GM12891 (cell line): ENCODE measurements at regions not wholly inside any gene's neighbourhood (a gene's known extent, or its start where the extent isn't known, plus 50 kb on each side); places are given as distances from the start of the nearest gene placed in this dataset.

ENCODE experiments used
- POLR2A ChIP-seq: IDR thresholded peaks from 2 replicates; pipeline ENCODE4 v1.6.1; 2011; ENCODE audit warnings: low read depth, low read length, control low read depth
- POLR2AphosphoS5 ChIP-seq: IDR thresholded peaks from 2 replicates; pipeline ENCODE4 v1.6.1; 2011; ENCODE audit warnings: low read depth, low read length, control low read depth
- POU2F2 ChIP-seq: IDR thresholded peaks from 2 replicates; pipeline ENCODE4 v1.6.1; 2011; ENCODE audit warnings: low read depth, mild to moderate bottlenecking, control low read depth, low read length, moderate library complexity
- SPI1 ChIP-seq: IDR thresholded peaks from 2 replicates; pipeline ENCODE4 v1.6.1; 2011; ENCODE audit warnings: low read depth, low read length, control low read depth
- TAF1 ChIP-seq: IDR thresholded peaks from 2 replicates; pipeline ENCODE4 v1.6.1; 2011; ENCODE audit warnings: low read depth, low read length, control low read depth

DNA sequence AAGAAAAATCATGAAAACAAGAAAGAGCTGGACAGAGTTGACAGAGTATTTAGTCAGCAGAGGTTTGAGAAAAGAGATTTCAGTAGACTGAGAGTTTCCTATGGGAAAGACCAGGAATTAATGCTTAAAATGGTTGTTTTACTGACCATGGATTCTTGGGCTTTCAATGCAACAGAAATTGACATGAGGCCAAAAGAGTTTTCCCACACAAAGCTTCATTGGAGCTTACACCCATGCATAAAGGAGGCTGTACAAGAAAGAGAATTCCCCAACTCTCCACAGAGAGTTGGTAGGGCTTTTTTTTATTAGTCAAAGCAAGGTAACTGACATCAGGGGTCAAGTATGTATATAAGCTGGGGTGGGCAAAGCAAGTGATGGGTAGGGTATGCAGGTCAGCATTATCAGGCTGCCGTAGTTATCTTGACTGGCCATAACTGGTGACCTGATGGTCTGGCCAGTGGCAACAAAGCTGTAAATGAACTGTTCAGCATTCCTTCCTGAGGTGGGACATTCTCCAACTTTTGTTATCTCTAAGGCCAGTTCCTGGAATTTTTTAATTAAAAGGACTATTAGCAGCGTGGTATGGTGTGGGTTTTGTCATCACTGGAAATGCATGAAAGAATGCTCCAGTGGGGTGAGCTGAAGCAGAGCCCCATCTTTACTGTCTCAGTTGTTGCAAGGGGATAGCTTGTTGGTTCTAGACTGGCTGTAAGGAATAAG lies 117.0 kb downstream of the ADAM29 start:
- TF ChIP-seq POLR2A = no peak
- TF ChIP-seq POLR2AphosphoS5 = no peak
- no peak for TF ChIP-seq POU2F2
- no peak for TF ChIP-seq TAF1
- no peak for TF ChIP-seq SPI1
